NCI-H2107 treated with DMSO at 0.1 percent for 48 hours (cell line): ENCODE measurements at regions not wholly inside any gene's neighbourhood (a gene's known extent, or its start where the extent isn't known, plus 50 kb on each side); places are given as distances from the start of the nearest gene placed in this dataset.
"Not testable (repeated sequence)": the region's sequence is repeated elsewhere in the genome, so short reads cannot be mapped to it uniquely, and the experiment has no call there.

ENCODE experiments used
- DNase-seq: peaks from one replicate; lab custom pipeline; 2025; ENCODE audit not compliant: unreplicated experiment; lab: John Stamatoyannopoulos, UW

GRCh38 chr13:106103779-106104178 is 431.7 kb downstream of the EFNB2 start:
- DNase-seq: no peak

- no peak for DNase-seq
These were observed 432.7 kb downstream of the EFNB2 start for GRCh38 chr13:106102786-106103185.

- DNase-seq: no peak
These were observed 434.3 kb downstream of the EFNB2 start for GRCh38 chr13:106101201-106101600.

- DNase-seq: no peak
These were observed 435.1 kb downstream of the EFNB2 start for GRCh38 chr13:106100171-106100919.

- DNase-seq: no peak
These were observed 435.7 kb downstream of the EFNB2 start for GRCh38 chr13:106099765-106100164.

- DNase-seq: no peak
These were observed 436.7 kb downstream of the EFNB2 start for GRCh38 chr13:106098778-106099177.

- DNase-seq: no peak
These were observed 438.8 kb downstream of the EFNB2 start for GRCh38 chr13:106096661-106097092.

GRCh38 chr13:106095919-106096318 is 439.5 kb downstream of the EFNB2 start:
- no peak for DNase-seq

- DNase-seq: no peak
These were observed 440.1 kb downstream of the EFNB2 start for GRCh38 chr13:106095406-106095805.

- no peak for DNase-seq
These were observed 445.5 kb downstream of the EFNB2 start for GRCh38 chr13:106090001-106090400.

GRCh38 chr13:106089261-106089980 is 446.0 kb downstream of the EFNB2 start:
- no peak for DNase-seq

GRCh38 chr13:106088085-106088484 is 447.4 kb downstream of the EFNB2 start:
- no peak for DNase-seq

GRCh38 chr13:106087201-106087600 is 448.3 kb downstream of the EFNB2 start:
- DNase-seq: no peak

- no peak for DNase-seq
These were observed 451.7 kb downstream of the EFNB2 start for GRCh38 chr13:106083620-106084350.

- not testable (repeated sequence) for DNase-seq
These were observed 454.2 kb downstream of the EFNB2 start for GRCh38 chr13:106081221-106081620.

- no peak for DNase-seq
These were observed 457.3 kb downstream of the EFNB2 start for GRCh38 chr13:106078191-106078590.

- DNase-seq: no peak
These were observed 458.4 kb downstream of the EFNB2 start for GRCh38 chr13:106077017-106077416.

GRCh38 chr13:106072014-106072413 is 463.4 kb downstream of the EFNB2 start:
- no peak for DNase-seq

- no peak for DNase-seq
These were observed 471.7 kb downstream of the EFNB2 start for GRCh38 chr13:106063591-106064313.

- DNase-seq: no peak
These were observed 473.7 kb downstream of the EFNB2 start for GRCh38 chr13:106061781-106062180.

GRCh38 chr13:106056851-106057250 is 478.6 kb downstream of the EFNB2 start:
- DNase-seq: no peak
